Colonic mucosa (tissue), 4 donors: ENCODE measurements at regions not wholly inside any gene's neighbourhood (a gene's known extent, or its start where the extent isn't known, plus 50 kb on each side); places are given as distances from the start of the nearest gene placed in this dataset.

ENCODE experiments used
- DNase-seq: peaks from one replicate; pipeline ENCODE4 v3.0.0-alpha.2; 2020
- H3K27ac ChIP-seq: fragments of 200-600 bp; one replicate; pipeline ENCODE4 v1.8.0; 2021
- H3K27me3 ChIP-seq: fragments of 200-600 bp; one replicate; pipeline ENCODE4 v1.8.0; 2021
- H3K36me3 ChIP-seq: fragments of 200-600 bp; one replicate; pipeline ENCODE4 v1.8.0; 2021
- H3K4me1 ChIP-seq: fragments of 200-600 bp; one replicate; pipeline ENCODE4 v1.8.0; 2021; ENCODE audit warnings: mild to moderate bottlenecking
- H3K4me3 ChIP-seq: fragments of 200-600 bp; one replicate; pipeline ENCODE4 v1.8.0; 2021
- H3K9ac ChIP-seq, 2 donors: one replicate each; pipeline ENCODE4 v1.7.0; 2013; ENCODE audit warnings: control low read depth in 2 of 2, low read depth in 2 of 2, low read length in 2 of 2
- H3K9me3 ChIP-seq: fragments of 200-600 bp; one replicate; pipeline ENCODE4 v1.8.0; 2021
- CTCF ChIP-seq: fragments of 200-600 bp; IDR thresholded peaks from one replicate; pipeline ENCODE4 v1.8.0; 2022; ENCODE audit warnings: antibody characterized with exemption, mild to moderate bottlenecking
- intact Hi-C: fragments of 100-400 bp; cut with DNase I; formaldehyde crosslinking; loops from one replicate; pipeline ENCODE4 v1.14.1; 2022
- donor health status: healthy.
- donor health status: DM: no; HTN: no; CAD: no.
- donor health status: DM: no; HTN: no; CAD: no.

- H3K9me3 ChIP-seq, result no peaks in the 10 kb centered on the region
- H3K27ac ChIP-seq, result no peak overlapping the region
- no peak overlapping the region for H3K4me3 ChIP-seq
- TF ChIP-seq CTCF, result no peak
- H3K9ac ChIP-seq, result no peak overlapping the region
- no peaks in the 10 kb centered on the region for H3K4me1 ChIP-seq
- intact Hi-C loops, result no loop called here
- H3K27me3 ChIP-seq, result no peaks in the 10 kb centered on the region
- no peaks in the 10 kb centered on the region for H3K36me3 ChIP-seq
- DNase-seq, result no peak
Measured at GRCh38 chr2:209323738-209324137, 100.1 kb upstream of the MAP2 start.

- intact Hi-C loops, result no loop called here
Measured at GRCh38 chr2:209324281-209324680, 99.6 kb upstream of the MAP2 start.

GRCh38 chr2:209331291-209331844, 92.5 kb upstream of the MAP2 start:
- no peak for TF ChIP-seq CTCF
- no peaks in the 10 kb centered on the region for H3K4me1 ChIP-seq
- H3K9ac ChIP-seq, result no peak overlapping the region
- no peak overlapping the region for H3K4me3 ChIP-seq
- H3K9me3 ChIP-seq, result no peaks in the 10 kb centered on the region
- no peak overlapping the region for H3K27ac ChIP-seq
- H3K36me3 ChIP-seq, result no peaks in the 10 kb centered on the region
- H3K27me3 ChIP-seq, result no peaks in the 10 kb centered on the region
- intact Hi-C loops, result loop anchor here (10.0 kb wide), 2 partner anchors 243 to 873 kb away; no protein-coding TSS in a partner anchor
- DNase-seq, result no peak

More at GRCh38 chr2:209324281-209324680, 99.6 kb upstream of the MAP2 start:
- Histone ChIP-seq H3K27me3 (no peaks in the 10 kb centered on the region), H3K4me1 (no peaks in the 10 kb centered on the region), H3K9ac (no peak overlapping the region), H3K4me3 (no peak overlapping the region), H3K36me3 (no peaks in the 10 kb centered on the region), H3K27ac (no peak overlapping the region), H3K9me3 (no peaks in the 10 kb centered on the region)
- no peak for TF ChIP-seq CTCF
- no peak for DNase-seq

DNA sequence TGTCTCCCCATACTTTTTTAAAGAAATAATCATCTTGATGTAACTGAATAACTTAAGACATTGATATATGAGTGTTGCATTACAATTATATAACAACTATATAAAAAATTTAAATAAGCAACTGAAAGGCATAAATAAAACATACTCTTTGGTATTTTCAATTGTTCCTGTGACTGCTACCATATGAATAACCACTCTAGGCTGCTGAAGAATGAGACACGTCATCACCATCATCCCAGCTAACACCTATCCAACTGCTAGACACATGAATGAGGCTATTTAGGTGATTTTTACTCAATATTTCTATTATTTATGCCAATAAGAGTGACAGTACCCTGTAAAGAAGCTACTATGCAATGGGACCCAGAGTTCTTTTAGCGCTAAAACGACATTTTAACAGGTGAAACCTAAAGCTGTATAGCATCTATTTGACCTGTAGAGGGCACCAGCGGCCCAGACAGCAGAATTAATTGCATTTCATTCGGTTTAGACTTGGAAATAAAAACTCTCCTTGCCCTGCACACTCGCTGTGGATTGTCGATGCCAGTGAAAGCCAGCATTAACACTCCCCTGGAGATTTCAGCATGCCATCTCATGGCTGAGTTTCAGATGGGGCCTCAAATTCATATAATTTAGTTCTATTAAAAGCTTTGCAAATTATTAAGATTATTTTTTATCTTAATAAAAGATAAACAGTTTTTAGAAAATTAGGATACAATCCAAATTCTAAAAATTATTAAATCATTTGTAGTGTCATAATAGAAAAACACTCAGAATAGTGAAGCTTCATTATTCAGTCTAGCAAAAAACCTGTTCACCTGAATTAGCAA, 89.4 kb upstream of the MAP2 start:
- Histone ChIP-seq H3K27me3 (no peaks in the 10 kb centered on the region), H3K4me3 (no peak overlapping the region), H3K9ac (no peak overlapping the region), H3K4me1 (no peaks in the 10 kb centered on the region), H3K9me3 (no peaks in the 10 kb centered on the region), H3K36me3 (no peaks in the 10 kb centered on the region), H3K27ac (no peak overlapping the region)
- intact Hi-C loops, result loop anchor here (10.0 kb wide), 2 partner anchors 240 to 870 kb away; no protein-coding TSS in a partner anchor
- peak; percentile 33 for DNase-seq
- peak; percentile 82 for TF ChIP-seq CTCF

DNA sequence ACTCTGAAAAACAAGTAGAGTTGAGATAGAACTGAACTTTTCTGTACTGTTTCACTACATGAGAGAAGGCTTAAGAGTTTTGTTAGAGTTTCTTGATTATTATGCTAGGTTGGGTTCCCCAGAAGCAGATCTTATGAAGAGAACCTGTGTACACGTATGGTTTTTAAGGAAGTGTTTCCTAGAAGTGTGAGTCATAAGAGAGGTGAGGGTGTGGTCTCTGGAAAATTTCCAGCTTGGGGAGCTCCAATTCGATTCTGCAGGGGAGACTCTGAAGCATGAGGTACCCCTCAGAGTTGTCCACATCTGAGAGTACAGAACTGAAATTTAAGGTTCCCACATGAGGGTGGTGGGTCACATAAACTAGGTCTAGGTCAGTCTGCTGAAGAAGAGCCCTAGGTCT, 83.3 kb upstream of the MAP2 start:
- Histone ChIP-seq H3K27me3 (no peaks in the 10 kb centered on the region), H3K9ac (no peak overlapping the region), H3K9me3 (no peaks in the 10 kb centered on the region), H3K36me3 (no peaks in the 10 kb centered on the region), H3K4me3 (no peak overlapping the region), H3K4me1 (no peaks in the 10 kb centered on the region), H3K27ac (no peak overlapping the region)
- no peak for DNase-seq
- intact Hi-C loops, result no loop called here
- TF ChIP-seq CTCF, result no peak
